IMR-90 (cell line): ENCODE measurements at regions not wholly inside any gene's neighbourhood (a gene's known extent, or its start where the extent isn't known, plus 50 kb on each side); places are given as distances from the start of the nearest gene placed in this dataset.

Experiments used
- ATAC-seq: fragments of 200-7000 bp; cut with Tn5 transposase; 2 replicates; pipeline ENCODE4 v1.9.1; 2020; ENCODE audit warnings: low read depth, mild to moderate bottlenecking, moderate library complexity
- BruUV-seq: library from RNA; stranded (reverse); fragments of 400-500 nt; replicated peaks from 2 replicates; lab custom pipeline; 2021; lab: Mats Ljungman, UMichigan
- CTCF ChIA-PET: fragments of 300-600 bp; formaldehyde crosslinking; extraction: SDS; loops from one replicate; lab custom pipeline; 2021; ENCODE audit warnings: antibody characterized with exemption; lab: Yijun Ruan, JAX
- POLR2A ChIA-PET: fragments of 300-600 bp; sonication (Branson Sonifier 250); formaldehyde crosslinking; loops from one replicate; lab custom pipeline; 2022; ENCODE audit warnings: antibody characterized with exemption; ENCODE audit not compliant: unreplicated experiment; lab: Charles Lee
- DNase-seq: peaks from one replicate; pipeline ENCODE4 v3.0.0; 2013
- H2AFZ ChIP-seq: replicated peaks from 2 replicates; pipeline ENCODE3; 2013; ENCODE audit warnings: low read length, mild to moderate bottlenecking; ENCODE audit not compliant: poor library complexity
- H2AK5ac ChIP-seq: 2 replicates; pipeline ENCODE4 v1.6.1; 2013; ENCODE audit warnings: low read depth, low read length, inconsistent platforms
- H2AK9ac ChIP-seq: replicated peaks from 2 replicates; pipeline ENCODE3; 2013; ENCODE audit warnings: mild to moderate bottlenecking, low read depth, low read length, moderate library complexity; ENCODE audit not compliant: poor library complexity
- H2BK120ac ChIP-seq: 2 replicates; pipeline ENCODE4 v1.6.1; 2013; ENCODE audit warnings: low read depth, low read length, inconsistent platforms
- H2BK15ac ChIP-seq: 3 replicates; pipeline ENCODE4 v1.6.1; 2013; ENCODE audit warnings: low read depth, low read length, inconsistent platforms
- H2BK20ac ChIP-seq: 2 replicates; pipeline ENCODE4 v1.6.1; 2013; ENCODE audit warnings: low read depth, mild to moderate bottlenecking, inconsistent platforms, low read length, moderate library complexity
- H2BK5ac ChIP-seq: 2 replicates; pipeline ENCODE4 v1.6.1; 2013; ENCODE audit warnings: mild to moderate bottlenecking, low read depth, low read length, inconsistent platforms; ENCODE audit not compliant: poor library complexity, severe bottlenecking
- H3K14ac ChIP-seq: replicated peaks from 2 replicates; pipeline ENCODE4 v1.6.1; 2013; ENCODE audit warnings: low read depth, low read length, inconsistent platforms
- H3K18ac ChIP-seq: 2 replicates; pipeline ENCODE4 v1.6.1; 2013; ENCODE audit warnings: low read depth, low read length, control low read depth
- H3K23ac ChIP-seq: 2 replicates; pipeline ENCODE4 v1.6.1; 2013; ENCODE audit warnings: low read depth, low read length, inconsistent platforms
- H3K27ac ChIP-seq: 2 replicates; pipeline ENCODE4 v1.5.1; 2013; ENCODE audit warnings: mild to moderate bottlenecking, control low read depth, low read length; ENCODE audit not compliant: insufficient read depth
- H3K27me3 ChIP-seq: 2 replicates; pipeline ENCODE4 v1.6.1; 2013; ENCODE audit warnings: low read length; ENCODE audit not compliant: control insufficient read depth, insufficient read depth
- H3K36me3 ChIP-seq: 2 replicates; pipeline ENCODE4 v1.6.1; 2013; ENCODE audit warnings: low read length, mixed read lengths; ENCODE audit not compliant: control insufficient read depth, insufficient read depth
- H3K4ac ChIP-seq: 2 replicates; pipeline ENCODE4 v1.6.1; 2013; ENCODE audit warnings: low read depth, low read length, inconsistent platforms
- H3K4me1 ChIP-seq: 2 replicates; pipeline ENCODE4 v1.6.1; 2013; ENCODE audit warnings: low read length, mixed read lengths; ENCODE audit not compliant: control insufficient read depth, insufficient read depth
- H3K4me2 ChIP-seq: 2 replicates; pipeline ENCODE4 v1.6.1; 2013; ENCODE audit warnings: low read depth, mild to moderate bottlenecking, control low read depth, low read length, moderate library complexity
- H3K4me3 ChIP-seq: 2 replicates; pipeline ENCODE4 v1.5.1; 2013; ENCODE audit warnings: low read depth, mild to moderate bottlenecking, control low read depth, low read length, moderate library complexity; ENCODE audit not compliant: insufficient read depth
- H3K56ac ChIP-seq: 2 replicates; pipeline ENCODE4 v1.6.1; 2013; ENCODE audit warnings: low read length, inconsistent platforms; ENCODE audit not compliant: insufficient read depth; ENCODE audit errors: extremely low read depth
- H3K79me1 ChIP-seq, 2 experiments: 2 replicates each; pipeline ENCODE4 v1.6.1; 2013; ENCODE audit warnings: low read length in 2 of 2, inconsistent platforms in 1 of 2, low read depth in 1 of 2
- H3K9ac ChIP-seq: 2 replicates; pipeline ENCODE4 v1.6.1; 2013; ENCODE audit warnings: low read depth, low read length, control low read depth
- H3K9me1 ChIP-seq: 2 replicates; pipeline ENCODE4 v1.6.1; 2013; ENCODE audit warnings: low read length, inconsistent platforms; ENCODE audit not compliant: insufficient read depth
- H3K9me3 ChIP-seq: 2 replicates; pipeline ENCODE4 v1.6.1; 2013; ENCODE audit warnings: low read length; ENCODE audit not compliant: control insufficient read depth, insufficient read depth
- H4K20me1 ChIP-seq: 2 replicates; pipeline ENCODE4 v1.6.1; 2013; ENCODE audit warnings: low read length, inconsistent platforms; ENCODE audit not compliant: insufficient read depth
- H4K5ac ChIP-seq: 2 replicates; pipeline ENCODE4 v1.6.1; 2013; ENCODE audit warnings: mild to moderate bottlenecking, low read depth, low read length, control low read depth
- H4K8ac ChIP-seq, 2 experiments: 2 replicates each; pipeline ENCODE4 v1.6.1; 2013; ENCODE audit warnings: low read depth in 2 of 2, low read length in 2 of 2, control low read depth in 1 of 2, inconsistent platforms in 1 of 2
- H4K91ac ChIP-seq: 2 replicates; pipeline ENCODE4 v1.6.1; 2013; ENCODE audit warnings: low read depth, low read length, inconsistent platforms; ENCODE audit not compliant: insufficient read depth
- CEBPB ChIP-seq: IDR thresholded peaks from 2 replicates; pipeline ENCODE4 v1.6.1; 2012; ENCODE audit warnings: low read depth, low read length, improper control_type of control experiment
- CHD1 ChIP-seq: IDR thresholded peaks from 2 replicates; pipeline ENCODE4 v1.6.1; 2012; ENCODE audit warnings: low read depth, low read length, improper control_type of control experiment
- CTCF ChIP-seq: conservative IDR thresholded peaks from 2 replicates; pipeline ENCODE4 v1.5.1; 2012; ENCODE audit warnings: mild to moderate bottlenecking, low read depth, low read length, improper control_type of control experiment
- FOS ChIP-seq: fragments of 150-350 bp; IDR thresholded peaks from 2 replicates; pipeline ENCODE4 v1.6.1; 2016; ENCODE audit warnings: low read depth, low read length
- MAFK ChIP-seq: IDR thresholded peaks from 2 replicates; pipeline ENCODE4 v1.6.1; 2012; ENCODE audit warnings: low read depth, low read length, improper control_type of control experiment
- MAZ ChIP-seq: IDR thresholded peaks from 2 replicates; pipeline ENCODE4 v1.6.1; 2012; ENCODE audit warnings: low read depth, mild to moderate bottlenecking, low read length, improper control_type of control experiment, moderate library complexity, borderline replicate concordance
- RAD21 ChIP-seq: IDR thresholded peaks from 2 replicates; pipeline ENCODE4 v1.6.1; 2012; ENCODE audit warnings: low read length, improper control_type of control experiment
- SMC3 ChIP-seq: fragments of 150-350 bp; IDR thresholded peaks from 2 replicates; pipeline ENCODE4 v1.6.1; 2016; ENCODE audit warnings: low read depth, mild to moderate bottlenecking, antibody characterized with exemption, low read length, moderate library complexity
- WGBS, 2 experiments: methylation state at CpG; one replicate each; pipeline versions ENCODE4 v1.1.5 to v1.1.7; 2013; ENCODE audit warnings: missing lambda C conversion rate in 2 of 2; ENCODE audit not compliant: insufficient read length in 1 of 2; ENCODE audit errors: extremely low coverage in 2 of 2; 5-methylcytosine and 5-hydroxymethylcytosine counted together
- dilution Hi-C: fragments of 300-500 bp; cut with HindIII; formaldehyde crosslinking; loops from one replicate; pipeline ENCODE4 v1.14.3; 2018; ENCODE audit warnings: low sequenced_read_pairs; ENCODE audit not compliant: unreplicated experiment
- in situ Hi-C: fragments of 300-500 bp; cut with MboI; formaldehyde crosslinking; loops from 3 replicates; pipeline ENCODE4 v1.14.3; 2019; ENCODE audit warnings: low sequenced_read_pairs, inconsistent platforms, mixed read lengths
- intact Hi-C: fragments of 100-400 bp; cut with micrococcal nuclease; formaldehyde crosslinking; loops from 2 replicates; pipeline ENCODE4 v1.10.0; 2022

GRCh38 chrX:1719270-1719669 lies 104.4 kb downstream of the ASMT start:
- no peak overlapping the region for H2BK5ac ChIP-seq
- H3K4me3 ChIP-seq, result no peak overlapping the region
- in situ Hi-C loops (no loop called here), intact Hi-C loops (no loop called here), dilution Hi-C loops (no loop called here)
- H2BK20ac ChIP-seq, result no peak overlapping the region
- no peaks in the 10 kb centered on the region for H3K4me1 ChIP-seq
- no peak overlapping the region for H3K4ac ChIP-seq
- H3K9ac ChIP-seq, result no peak overlapping the region
- H4K91ac ChIP-seq, result no peak overlapping the region
- no peak overlapping the region for H4K8ac ChIP-seq
- TF ChIP-seq RAD21, result no peak
- TF ChIP-seq CHD1, result no peak
- no peak for TF ChIP-seq MAZ
- no peak for TF ChIP-seq CEBPB
- no peak for TF ChIP-seq MAFK
- no peak for TF ChIP-seq CTCF
- no peak for TF ChIP-seq SMC3
- TF ChIP-seq FOS, result no peak
- H3K79me1 ChIP-seq, result no peaks in the 10 kb centered on the region
- H3K4me2 ChIP-seq, result no peak overlapping the region
- WGBS, 2 experiments, result no CpG with 5 or more reads among the region's 2 CpGs
- no peak overlapping the region for H2AK5ac ChIP-seq
- H3K18ac ChIP-seq, result no peak overlapping the region
- H3K14ac ChIP-seq, result no peak overlapping the region
- H4K20me1 ChIP-seq, result no peaks in the 10 kb centered on the region
- H4K5ac ChIP-seq, result no peak overlapping the region
- no peak overlapping the region for H3K56ac ChIP-seq
- no peaks in the 10 kb centered on the region for H3K9me1 ChIP-seq
- H2BK120ac ChIP-seq, result no peak overlapping the region
- H2AFZ ChIP-seq, result no peak overlapping the region
- H3K36me3 ChIP-seq, result no peaks in the 10 kb centered on the region
- H2AK9ac ChIP-seq, result no peak overlapping the region
- H3K23ac ChIP-seq, result no peak overlapping the region
- peaks cover 8% of the 10 kb centered on the region; the same call in 1 of the 2 replicates for H3K9me3 ChIP-seq
- H2BK15ac ChIP-seq, result no peak overlapping the region
- no peak overlapping the region for H3K27ac ChIP-seq
- ChIA-PET POLR2A (no interaction called here), CTCF (no interaction called here)
- DNase-seq (no peak), ATAC-seq (no peak)
- H3K27me3 ChIP-seq, result no peaks in the 10 kb centered on the region
- no TSS peak for BruUV-seq
